Kasumi-1 (cell line): ENCODE measurements at regions not wholly inside any gene's neighbourhood (a gene's known extent, or its start where the extent isn't known, plus 50 kb on each side); places are given as distances from the start of the nearest gene placed in this dataset.
A peak's percentile ranks its signal among the peaks of the same experiment; 100 is the strongest.
"Not testable (repeated sequence)": the region's sequence is repeated elsewhere in the genome, so short reads cannot be mapped to it uniquely, and the experiment has no call there.

Experiments used
- DNase-seq, 2 experiments: peaks; one replicate each; lab custom pipeline; 2025; lab: John Stamatoyannopoulos, UW

- no peak for DNase-seq
Measured at GRCh38 chr12:18794000-18794399, 56.1 kb downstream of the CAPZA3 start.

GRCh38 chr12:18797604-18798003 lies 59.7 kb downstream of the CAPZA3 start:
- DNase-seq, result no peak

- no peak for DNase-seq
Measured at GRCh38 chr12:18798535-18799361, 60.8 kb downstream of the CAPZA3 start.

DNA sequence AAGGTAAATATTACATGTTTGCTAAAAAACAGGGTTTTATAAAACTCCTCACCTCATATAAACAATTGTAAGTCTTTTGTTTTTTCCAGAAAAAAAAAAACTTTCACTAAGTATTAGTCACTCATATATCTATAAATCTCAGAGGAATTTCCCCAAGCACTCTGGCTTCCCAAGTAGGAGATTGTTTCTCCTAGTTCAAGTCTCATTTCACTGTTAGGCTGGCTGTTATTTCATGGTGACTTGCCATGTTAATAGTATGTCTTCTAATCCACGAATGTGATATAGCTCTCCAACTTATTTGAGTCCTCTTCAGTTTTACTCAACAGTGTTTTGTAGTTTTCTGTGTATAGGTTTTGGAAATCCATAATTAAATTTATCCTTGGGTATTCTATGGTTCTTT lies 61.6 kb downstream of the CAPZA3 start:
- DNase-seq, result no peak

- DNase-seq, result no peak
Measured at GRCh38 chr12:18805516-18806248, 67.8 kb downstream of the CAPZA3 start.

DNA sequence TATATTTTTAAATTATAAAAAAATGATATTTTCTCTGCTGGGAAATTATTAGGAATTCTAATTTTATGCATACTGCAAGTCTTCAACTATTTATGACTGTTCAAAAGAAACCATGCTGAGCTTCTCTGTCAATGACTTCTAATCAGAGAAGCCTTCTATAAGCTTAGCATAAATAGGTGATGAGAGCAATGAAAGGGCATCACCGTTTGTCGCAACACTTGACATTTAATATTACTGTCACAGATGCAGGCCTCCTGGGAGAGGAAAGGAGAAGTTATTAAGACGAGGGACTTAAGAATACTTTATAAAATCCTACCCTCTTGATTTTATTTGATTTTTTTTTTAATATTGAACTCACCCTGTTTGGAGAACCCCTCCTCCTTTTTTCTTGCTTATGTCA lies 69.8 kb downstream of the CAPZA3 start:
- no peak for DNase-seq

- no peak for DNase-seq
Measured at GRCh38 chr12:18808221-18808620, 70.3 kb downstream of the CAPZA3 start.

GRCh38 chr12:18810537-18811253 lies 72.8 kb downstream of the CAPZA3 start:
- DNase-seq, result no peak

GRCh38 chr12:18811273-18811672 lies 73.4 kb downstream of the CAPZA3 start:
- peak in 1 of 2 experiments; percentile 11 for DNase-seq

DNA sequence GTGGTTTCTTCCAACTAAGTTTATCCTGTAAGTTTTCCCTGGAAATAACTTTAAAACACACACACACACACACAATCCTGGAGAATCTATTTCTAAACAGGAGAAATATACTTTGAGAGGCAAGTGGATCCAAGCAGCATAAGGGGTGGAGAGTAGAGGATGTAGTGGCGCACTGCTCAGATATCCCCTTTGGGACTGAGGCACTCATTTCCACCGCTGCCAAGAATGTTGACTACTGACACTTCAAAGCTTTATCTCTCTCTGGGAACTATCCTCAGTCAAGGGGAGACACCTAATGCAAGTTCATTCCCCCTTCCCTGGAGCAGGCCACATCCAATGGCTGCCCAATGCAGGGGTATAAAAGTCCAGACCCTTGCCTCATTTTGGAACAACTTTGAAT lies 75.8 kb downstream of the CAPZA3 start:
- no peak for DNase-seq

- no peak for DNase-seq
Measured at GRCh38 chr12:18818579-18819268, 80.8 kb downstream of the CAPZA3 start.

DNA sequence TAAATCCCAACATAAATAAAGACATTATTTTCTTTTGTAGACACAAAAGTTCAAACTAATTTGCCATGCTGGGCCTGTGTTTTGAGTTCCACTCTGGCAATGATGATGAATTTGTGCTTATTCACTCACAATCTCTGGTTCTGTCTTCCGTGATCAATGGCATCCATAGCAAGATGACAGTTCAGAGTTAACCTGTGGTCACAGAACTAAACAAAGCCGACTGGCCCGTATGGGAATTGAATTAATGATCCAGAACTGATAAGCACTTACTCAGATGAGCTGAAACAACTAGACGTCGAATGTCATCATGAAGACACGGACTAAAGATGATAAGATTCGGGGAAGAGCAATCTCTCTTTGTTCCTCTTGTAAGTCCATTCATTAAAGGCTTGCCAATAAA lies 81.6 kb downstream of the CAPZA3 start:
- no peak for DNase-seq

DNA sequence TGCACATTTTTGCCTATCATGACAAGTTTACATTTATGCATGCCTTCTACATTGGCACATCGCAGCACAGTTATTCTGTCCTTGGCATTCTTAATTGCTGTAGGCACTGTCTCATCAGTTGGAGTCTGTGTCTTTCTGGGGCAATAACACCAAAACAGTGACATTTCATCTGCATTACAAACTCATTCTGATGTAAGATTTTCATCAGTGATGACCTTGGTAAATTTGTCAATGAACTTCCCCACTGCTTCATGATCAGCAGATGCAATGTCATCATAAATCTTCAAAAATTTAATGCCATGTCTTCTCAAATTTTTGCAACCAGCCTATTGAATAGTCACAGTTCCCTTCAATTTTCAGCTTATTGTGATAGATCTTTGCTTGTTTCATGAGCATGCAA lies 85.5 kb downstream of the CAPZA3 start:
- no peak for DNase-seq

GRCh38 chr12:18824287-18824686 lies 86.4 kb downstream of the CAPZA3 start:
- DNase-seq, result peak; percentile 70 to 78

GRCh38 chr12:18825138-18825537 lies 87.2 kb downstream of the CAPZA3 start:
- no peak for DNase-seq

GRCh38 chr12:18827913-18828312 lies 90.0 kb downstream of the CAPZA3 start:
- DNase-seq, result no peak

GRCh38 chr12:18828483-18828882 lies 90.6 kb downstream of the CAPZA3 start:
- DNase-seq, result no peak

DNA sequence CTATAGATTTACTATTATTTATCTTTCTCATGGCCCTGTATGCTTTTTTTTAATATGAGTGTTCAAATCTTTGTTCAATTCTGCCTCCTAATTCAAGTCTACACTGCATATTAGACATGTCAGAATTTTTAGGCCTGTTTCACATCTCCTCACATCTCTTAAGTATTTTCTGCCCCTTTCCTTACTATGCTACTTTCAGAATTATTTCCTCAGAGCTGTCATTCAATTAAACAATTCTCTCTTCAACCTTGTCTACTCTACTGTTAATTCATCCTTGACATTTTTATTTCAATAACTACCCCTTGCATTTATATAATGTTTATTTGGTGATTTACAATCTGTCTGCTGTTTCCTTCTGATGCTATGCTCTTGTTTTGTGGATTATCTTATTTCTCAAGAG lies 91.1 kb downstream of the CAPZA3 start:
- DNase-seq, result no peak

DNA sequence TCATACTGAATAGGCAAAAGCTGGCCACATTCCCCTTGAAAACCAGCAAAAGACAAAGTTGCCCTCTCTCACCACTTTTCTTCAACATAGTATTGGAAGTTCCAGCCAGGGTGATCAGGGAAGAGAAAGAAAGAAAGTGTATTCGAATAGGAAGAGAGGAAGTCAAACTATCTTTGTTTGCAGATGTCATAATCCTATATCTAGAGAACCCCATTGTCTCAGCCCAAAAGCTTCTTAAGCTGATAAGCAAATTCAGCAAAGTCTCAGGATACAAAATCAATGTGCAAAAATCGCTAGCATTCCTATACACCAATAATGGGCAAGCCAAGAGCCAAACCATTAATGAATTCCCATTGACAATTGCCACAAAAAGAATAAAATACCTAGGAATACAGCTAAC lies 95.0 kb downstream of the CAPZA3 start:
- DNase-seq, result not testable (repeated sequence)

DNA sequence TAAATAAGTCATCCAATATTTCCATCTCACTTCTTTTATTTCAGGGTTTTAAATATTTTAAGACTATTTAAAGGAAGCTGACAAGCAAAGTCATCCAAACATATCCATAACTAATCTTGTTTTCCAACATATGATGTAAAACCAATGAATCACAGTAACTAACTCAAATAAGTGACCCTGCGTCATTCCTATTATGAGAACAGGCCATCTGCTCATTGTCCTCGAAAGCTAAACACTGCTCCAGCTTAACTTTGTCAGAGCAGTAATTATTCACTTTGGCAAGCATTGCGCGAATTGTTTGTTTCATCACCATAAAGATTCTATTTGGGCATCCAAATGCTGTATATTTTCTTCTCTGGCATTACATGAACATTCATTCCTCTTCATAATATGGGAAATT lies 99.1 kb downstream of the CAPZA3 start:
- DNase-seq, result no peak

- no peak for DNase-seq
Measured at GRCh38 chr12:18837505-18837904, 99.6 kb downstream of the CAPZA3 start.

DNA sequence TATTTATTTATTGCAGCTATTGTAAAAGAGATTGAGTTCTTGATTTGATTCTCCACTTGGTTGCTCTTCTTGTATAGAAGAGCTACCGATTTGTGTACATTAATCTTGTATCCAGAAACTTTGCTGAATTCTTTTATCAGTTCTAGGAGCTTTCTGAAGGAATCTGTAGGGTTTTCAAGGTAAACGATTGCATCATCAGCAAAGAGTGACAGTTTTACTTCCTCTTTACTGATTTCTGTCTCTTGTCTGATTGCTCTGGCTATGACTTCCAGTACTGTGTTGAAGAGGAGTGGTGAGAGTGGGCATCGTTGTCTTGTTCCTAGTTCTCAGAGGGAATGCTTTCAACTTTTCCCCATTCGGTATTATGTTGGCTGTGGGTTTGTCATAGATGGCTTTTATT lies 103.1 kb downstream of the CAPZA3 start:
- peak; percentile 32 to 43 for DNase-seq
